Nephron (organoid): ENCODE measurements at regions not wholly inside any gene's neighbourhood (a gene's known extent, or its start where the extent isn't known, plus 50 kb on each side); places are given as distances from the start of the nearest gene placed in this dataset.
"Not testable (repeated sequence)": the region's sequence is repeated elsewhere in the genome, so short reads cannot be mapped to it uniquely, and the experiment has no call there.

Experiments
- H3K27ac Mint-ChIP-seq, 3 experiments: 2 replicates each; pipeline ENCODE4 v1.8.0; 2020; ENCODE audit warnings: mixed read lengths in 3 of 3, mild to moderate bottlenecking in 2 of 3, moderate library complexity in 1 of 3
- H3K27me3 Mint-ChIP-seq: 2 replicates; pipeline ENCODE4 v1.8.0; 2021; ENCODE audit warnings: low read depth, mild to moderate bottlenecking, moderate library complexity, mixed read lengths
- H3K36me3 Mint-ChIP-seq: 2 replicates; pipeline ENCODE4 v1.8.0; 2020; ENCODE audit warnings: low read depth, mixed read lengths
- H3K4me1 Mint-ChIP-seq: 2 replicates; pipeline ENCODE4 v1.8.0; 2020; ENCODE audit warnings: mixed read lengths
- H3K4me3 Mint-ChIP-seq, 3 experiments: 2 replicates each; pipeline ENCODE4 v1.8.0; 2020; ENCODE audit warnings: mild to moderate bottlenecking in 3 of 3, mixed read lengths in 3 of 3, moderate library complexity in 2 of 3
- H3K9me3 Mint-ChIP-seq: 2 replicates; pipeline ENCODE4 v1.8.0; 2020; ENCODE audit warnings: mixed read lengths
- TF ChIP-seq, protein P1 (sequence below), 3 experiments: fragments of 200-600 bp; sonication (generic); IDR thresholded peaks; one replicate each; pipeline ENCODE4 v1.5.0; 2021; ENCODE audit warnings: antibody characterized with exemption in 3 of 3; ENCODE audit not compliant: unreplicated experiment in 3 of 3

- Mint-ChIP-seq H3K27me3 (no peaks in the 10 kb centered on the region), H3K4me3 (peak overlapping the region in 1 of 3 experiments; percentile 13), H3K9me3 (no peaks in the 10 kb centered on the region), H3K36me3 (no peaks in the 10 kb centered on the region), H3K27ac (peak overlapping the region in 2 of 3 experiments; percentile 45 to 77), H3K4me1 (peaks cover 33% of the 10 kb centered on the region)
- TF ChIP-seq, protein P1, sequence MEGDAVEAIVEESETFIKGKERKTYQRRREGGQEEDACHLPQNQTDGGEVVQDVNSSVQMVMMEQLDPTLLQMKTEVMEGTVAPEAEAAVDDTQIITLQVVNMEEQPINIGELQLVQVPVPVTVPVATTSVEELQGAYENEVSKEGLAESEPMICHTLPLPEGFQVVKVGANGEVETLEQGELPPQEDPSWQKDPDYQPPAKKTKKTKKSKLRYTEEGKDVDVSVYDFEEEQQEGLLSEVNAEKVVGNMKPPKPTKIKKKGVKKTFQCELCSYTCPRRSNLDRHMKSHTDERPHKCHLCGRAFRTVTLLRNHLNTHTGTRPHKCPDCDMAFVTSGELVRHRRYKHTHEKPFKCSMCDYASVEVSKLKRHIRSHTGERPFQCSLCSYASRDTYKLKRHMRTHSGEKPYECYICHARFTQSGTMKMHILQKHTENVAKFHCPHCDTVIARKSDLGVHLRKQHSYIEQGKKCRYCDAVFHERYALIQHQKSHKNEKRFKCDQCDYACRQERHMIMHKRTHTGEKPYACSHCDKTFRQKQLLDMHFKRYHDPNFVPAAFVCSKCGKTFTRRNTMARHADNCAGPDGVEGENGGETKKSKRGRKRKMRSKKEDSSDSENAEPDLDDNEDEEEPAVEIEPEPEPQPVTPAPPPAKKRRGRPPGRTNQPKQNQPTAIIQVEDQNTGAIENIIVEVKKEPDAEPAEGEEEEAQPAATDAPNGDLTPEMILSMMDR (IDR thresholded peaks at IDR 0.05; ENCODE audit: unreplicated experiment in 3 of 3) = no peak
Measured at GRCh38 chr6:169115632-169116031, 138.0 kb downstream of the THBS2 start.

DNA sequence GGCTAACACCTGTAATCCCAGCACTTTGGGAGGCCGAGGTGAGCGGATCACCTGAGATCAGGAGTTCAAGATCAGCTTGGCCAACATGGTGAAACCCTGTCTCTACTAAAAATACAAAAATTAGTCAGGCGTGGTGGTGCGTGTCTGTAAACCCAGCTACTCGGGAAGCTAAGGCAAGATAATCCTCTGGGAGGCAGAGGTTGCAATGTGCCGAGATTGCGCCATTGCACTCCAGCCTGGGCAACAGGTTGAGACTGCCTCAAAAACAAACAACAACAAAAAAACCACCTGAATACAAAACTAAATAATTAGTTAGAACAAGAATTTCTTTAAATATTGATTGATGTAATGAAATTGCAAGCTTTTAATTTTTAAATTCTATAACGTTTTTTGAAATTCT lies 139.0 kb downstream of the THBS2 start:
- peak overlapping the region in 1 of 3 experiments; percentile 77 for H3K27ac Mint-ChIP-seq
- H3K36me3 Mint-ChIP-seq, H3K4me3 Mint-ChIP-seq, H3K27me3 Mint-ChIP-seq, H3K9me3 Mint-ChIP-seq: not testable (repeated sequence)
- H3K4me1 Mint-ChIP-seq = peaks cover 42% of the 10 kb centered on the region

- TF ChIP-seq, protein P1 (IDR thresholded peaks at IDR 0.05; ENCODE audit: unreplicated experiment in 3 of 3) = no peak
- Mint-ChIP-seq H3K27me3 (no peaks in the 10 kb centered on the region), H3K27ac (peak overlapping the region in 2 of 3 experiments; percentile 7 to 40), H3K4me1 (peaks cover 48% of the 10 kb centered on the region), H3K4me3 (no peak overlapping the region), H3K36me3 (peaks cover 5% of the 10 kb centered on the region), H3K9me3 (peaks cover 9% of the 10 kb centered on the region)
Measured at GRCh38 chr6:169112483-169113320, 140.9 kb downstream of the THBS2 start.

GRCh38 chr6:169111203-169111602 lies 142.4 kb downstream of the THBS2 start:
- Mint-ChIP-seq H3K4me3 (no peak overlapping the region), H3K36me3 (peaks cover 5% of the 10 kb centered on the region), H3K27me3 (no peaks in the 10 kb centered on the region), H3K4me1 (peaks cover 51% of the 10 kb centered on the region), H3K9me3 (peaks cover 9% of the 10 kb centered on the region), H3K27ac (peak overlapping the region in 2 of 3 experiments; percentile 7 to 12)
- TF ChIP-seq, protein P1 (IDR thresholded peaks at IDR 0.05; ENCODE audit: unreplicated experiment in 3 of 3) = no peak

DNA sequence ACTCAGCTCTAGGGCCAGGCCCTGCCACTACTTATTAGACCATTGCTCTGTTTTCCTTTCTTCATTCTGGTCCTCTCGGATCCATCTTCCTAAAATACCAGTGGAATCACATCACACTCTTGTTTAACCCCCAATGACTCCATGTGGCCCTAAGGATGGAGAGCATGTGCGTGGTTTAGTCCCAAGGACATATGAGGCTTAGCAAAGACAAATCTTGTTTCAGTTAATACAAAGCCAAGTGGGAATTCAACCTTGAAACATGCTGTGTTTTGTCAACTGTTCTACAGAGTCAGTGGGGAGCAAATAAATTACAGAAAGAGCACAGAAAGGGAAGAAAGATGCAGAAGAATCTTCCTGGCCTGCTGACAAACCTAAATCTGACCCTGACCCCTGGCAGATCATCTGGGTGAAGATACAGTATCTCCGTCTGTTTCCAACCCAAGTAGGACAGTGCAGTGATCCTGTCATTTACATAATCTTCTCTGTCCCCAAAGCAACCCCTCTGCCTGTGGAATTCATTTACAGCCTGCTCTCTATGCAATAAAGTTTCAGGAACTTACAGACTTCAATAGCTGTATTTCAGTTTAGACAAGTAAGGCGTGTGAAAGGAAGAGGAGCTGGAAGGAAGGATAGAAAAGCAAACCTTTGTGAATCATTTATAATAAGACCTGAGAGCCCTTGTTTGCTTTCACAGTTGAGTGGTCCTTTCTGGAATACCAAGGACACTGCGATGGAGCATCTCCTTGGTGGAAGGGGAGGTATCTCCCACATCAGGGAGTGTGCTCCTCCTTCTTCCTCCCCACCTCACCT lies 144.0 kb downstream of the THBS2 start:
- Mint-ChIP-seq H3K27ac (peak overlapping the region; percentile 63 to 87 (median 75)), H3K4me3 (no peak overlapping the region), H3K27me3 (no peaks in the 10 kb centered on the region), H3K9me3 (peaks cover 9% of the 10 kb centered on the region), H3K4me1 (peaks cover 37% of the 10 kb centered on the region), H3K36me3 (peaks cover 5% of the 10 kb centered on the region)
- TF ChIP-seq, protein P1 (IDR thresholded peaks at IDR 0.05; ENCODE audit: unreplicated experiment in 3 of 3) = no peak

DNA sequence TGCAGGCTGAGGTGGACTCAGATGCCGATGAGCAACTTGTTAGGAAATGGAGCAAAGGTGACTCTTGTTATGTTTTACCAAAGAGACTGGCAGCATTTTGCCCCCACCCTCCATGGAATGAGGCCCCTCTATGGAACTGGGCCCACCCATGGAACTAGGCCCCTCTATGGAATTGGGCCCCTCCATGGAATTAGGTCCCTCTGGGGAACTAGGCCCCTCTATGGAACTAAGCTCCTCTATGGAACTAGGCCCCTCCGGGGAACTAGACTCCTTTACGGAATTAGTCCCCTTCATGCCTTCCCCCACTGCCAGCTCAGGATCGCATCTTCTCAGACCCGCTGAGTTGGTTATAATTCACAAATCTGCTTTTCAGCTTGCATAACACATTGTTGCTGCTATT lies 144.9 kb downstream of the THBS2 start:
- no peak overlapping the region for H3K4me3 Mint-ChIP-seq
- H3K4me1 Mint-ChIP-seq = peaks cover 37% of the 10 kb centered on the region
- peaks cover 14% of the 10 kb centered on the region for H3K9me3 Mint-ChIP-seq
- peaks cover 5% of the 10 kb centered on the region for H3K36me3 Mint-ChIP-seq
- no peaks in the 10 kb centered on the region for H3K27me3 Mint-ChIP-seq
- TF ChIP-seq, protein P1 (IDR thresholded peaks at IDR 0.05; ENCODE audit: unreplicated experiment in 3 of 3) = no peak
- peak overlapping the region in 2 of 3 experiments; percentile 75 to 87 for H3K27ac Mint-ChIP-seq
